Embryonic facial prominence (tissue), 1 donor: ENCODE measurements at regions not wholly inside any gene's neighbourhood (a gene's known extent, or its start where the extent isn't known, plus 50 kb on each side); places are given as distances from the start of the nearest gene placed in this dataset.
"Not testable (repeated sequence)": the region's sequence is repeated elsewhere in the genome, so short reads cannot be mapped to it uniquely, and the experiment has no call there.

Source experiments
- DNase-seq: peaks from one replicate; pipeline ENCODE4 v3.0.0-alpha.2; 2016; ENCODE audit errors: extremely low spot score

GRCh38 chr13:83730674-83731073 is 151.6 kb downstream of the SLITRK1 start:
- DNase-seq = no peak

- DNase-seq = no peak
These were observed 159.8 kb downstream of the SLITRK1 start for GRCh38 chr13:83722443-83722842.

GRCh38 chr13:83716121-83716520 is 166.2 kb downstream of the SLITRK1 start:
- DNase-seq = no peak

- DNase-seq = no peak
These were observed 168.0 kb downstream of the SLITRK1 start for GRCh38 chr13:83714236-83714635.

GRCh38 chr13:83710133-83710515 is 172.2 kb downstream of the SLITRK1 start:
- DNase-seq = no peak

- DNase-seq = no peak
These were observed 172.7 kb downstream of the SLITRK1 start for GRCh38 chr13:83709426-83710132.

GRCh38 chr13:83702021-83702420 is 180.3 kb downstream of the SLITRK1 start:
- DNase-seq = no peak

GRCh38 chr13:83692800-83693199 is 189.5 kb downstream of the SLITRK1 start:
- no peak for DNase-seq

- DNase-seq = no peak
These were observed 190.3 kb downstream of the SLITRK1 start for GRCh38 chr13:83691966-83692365.

GRCh38 chr13:83681547-83681946 is 200.7 kb downstream of the SLITRK1 start:
- DNase-seq = no peak

- DNase-seq = no peak
These were observed 204.3 kb downstream of the SLITRK1 start for GRCh38 chr13:83677985-83678384.

- DNase-seq = no peak
These were observed 209.7 kb downstream of the SLITRK1 start for GRCh38 chr13:83672612-83673011.

- no peak for DNase-seq
These were observed 214.7 kb downstream of the SLITRK1 start for GRCh38 chr13:83667606-83668005.

- no peak for DNase-seq
These were observed 216.1 kb downstream of the SLITRK1 start for GRCh38 chr13:83666141-83666540.

- no peak for DNase-seq
These were observed 225.0 kb downstream of the SLITRK1 start for GRCh38 chr13:83657281-83657680.

- not testable (repeated sequence) for DNase-seq
These were observed 239.7 kb downstream of the SLITRK1 start for GRCh38 chr13:83642617-83643016.

- no peak for DNase-seq
These were observed 247.7 kb downstream of the SLITRK1 start for GRCh38 chr13:83634601-83635000.

GRCh38 chr13:83633746-83634145 is 248.5 kb downstream of the SLITRK1 start:
- no peak for DNase-seq

- DNase-seq = no peak
These were observed 259.9 kb downstream of the SLITRK1 start for GRCh38 chr13:83622422-83622784.

GRCh38 chr13:83621765-83622421 is 260.4 kb downstream of the SLITRK1 start:
- DNase-seq = no peak

- DNase-seq = no peak
These were observed 261.6 kb downstream of the SLITRK1 start for GRCh38 chr13:83620530-83621220.

- DNase-seq = no peak
These were observed 263.3 kb downstream of the SLITRK1 start for GRCh38 chr13:83618966-83619365.

- DNase-seq = no peak
These were observed 268.8 kb downstream of the SLITRK1 start for GRCh38 chr13:83613524-83613923.
